Non-pigmented ciliary epithelial cell (primary cell): ENCODE measurements at regions not wholly inside any gene's neighbourhood (a gene's known extent, or its start where the extent isn't known, plus 50 kb on each side); places are given as distances from the start of the nearest gene placed in this dataset.

Experiments used
- DNase-seq: peaks from one replicate; pipeline ENCODE4 v3.0.0-alpha.2; 2010; ENCODE audit warnings: low read depth

- DNase-seq: no peak
Measured at GRCh38 chr12:67427336-67427735, 158.2 kb downstream of the CAND1 start.

GRCh38 chr12:67428431-67428830 lies 159.3 kb downstream of the CAND1 start:
- DNase-seq: no peak

DNA sequence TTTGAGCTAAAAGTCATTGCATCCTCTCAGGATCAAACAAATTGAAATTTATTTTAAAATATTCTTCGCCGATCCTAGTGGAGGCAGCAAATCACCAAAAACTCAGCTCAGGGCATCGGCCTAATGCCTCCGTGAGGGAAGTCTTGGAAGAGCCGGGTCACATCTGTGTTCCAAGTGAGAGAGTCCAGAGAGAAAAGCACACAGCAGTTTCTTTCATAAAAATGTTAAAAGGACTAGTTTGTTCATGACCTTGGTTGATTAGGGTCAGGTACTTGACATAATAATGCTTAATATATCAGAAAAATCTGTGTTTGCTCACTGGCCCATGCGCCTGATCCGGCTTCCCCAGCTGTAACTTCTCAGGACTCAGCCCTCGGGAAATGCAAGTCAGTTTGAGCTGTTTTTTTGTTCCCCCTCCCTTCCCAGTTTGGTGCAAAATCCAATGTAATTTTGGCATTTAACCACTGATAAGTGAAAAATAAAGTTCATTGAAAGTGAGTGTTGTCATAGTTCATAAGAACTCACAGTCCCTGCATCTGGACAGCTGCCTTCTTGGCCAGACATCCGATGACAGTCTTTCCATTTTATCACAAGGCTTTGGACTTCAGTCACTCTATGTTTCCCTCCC lies 161.7 kb downstream of the CAND1 start:
- DNase-seq: no peak

- no peak for DNase-seq
Measured at GRCh38 chr12:67431411-67432020, 162.4 kb downstream of the CAND1 start.

DNA sequence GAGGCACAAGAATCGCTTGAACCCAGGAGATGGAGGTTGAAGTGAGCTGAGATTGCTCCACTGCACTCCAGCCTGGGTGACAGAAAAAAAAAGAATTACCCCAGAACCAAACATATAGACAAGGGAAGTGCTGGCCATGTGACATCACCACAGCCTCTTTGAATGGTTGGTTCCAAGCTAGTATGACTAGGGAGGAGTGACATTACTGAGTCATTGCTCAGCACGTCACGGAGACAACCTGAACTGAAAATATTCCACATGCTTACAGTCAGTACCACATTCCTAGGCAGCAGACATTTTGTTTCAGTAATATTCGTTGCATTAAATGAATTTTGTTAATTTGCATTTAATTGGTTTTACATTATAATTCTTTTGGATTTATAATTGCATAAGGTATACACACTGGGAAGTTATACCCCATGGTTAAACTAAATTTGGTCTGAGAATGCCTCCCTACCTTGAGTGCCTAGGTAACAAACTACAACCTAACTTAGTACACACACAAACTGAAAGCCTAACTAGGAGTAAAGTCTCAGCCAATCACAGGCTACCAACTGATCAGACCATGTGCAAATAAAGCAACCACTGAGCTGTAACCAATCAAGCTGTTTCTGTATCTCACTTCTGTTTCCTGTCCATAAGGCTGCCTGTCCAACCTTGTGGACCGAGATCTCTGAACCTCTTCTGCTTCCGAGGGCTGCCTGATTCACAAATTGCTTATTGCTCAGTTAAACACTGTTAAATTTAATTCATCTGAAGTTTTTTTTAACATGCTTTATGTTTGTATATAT lies 164.4 kb downstream of the CAND1 start:
- DNase-seq: no peak

- DNase-seq: peak; percentile 98
Measured at GRCh38 chr12:67434671-67435370, 165.7 kb downstream of the CAND1 start.

GRCh38 chr12:67436230-67436629 lies 167.1 kb downstream of the CAND1 start:
- DNase-seq: no peak

DNA sequence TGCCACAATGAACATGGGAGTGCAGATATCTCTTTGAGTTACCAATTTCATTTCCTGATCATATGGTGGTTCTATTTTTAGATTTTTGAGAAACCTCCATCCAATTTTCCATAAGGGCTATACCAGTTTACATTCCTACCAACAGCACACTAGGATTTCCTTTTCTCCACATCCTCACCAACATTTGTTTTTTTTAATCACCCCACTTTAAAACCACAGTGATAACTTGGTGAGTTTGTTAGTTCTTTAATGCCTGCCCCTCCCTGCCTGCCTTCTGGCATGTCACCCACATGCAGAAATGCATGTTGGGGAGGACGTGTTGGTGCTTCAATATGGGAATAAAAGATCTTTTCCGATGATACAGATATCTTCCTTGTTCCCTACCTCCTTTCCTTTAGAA lies 167.9 kb downstream of the CAND1 start:
- no peak for DNase-seq

- no peak for DNase-seq
Measured at GRCh38 chr12:67439611-67440010, 170.5 kb downstream of the CAND1 start.

- DNase-seq: no peak
Measured at GRCh38 chr12:67441736-67442346, 172.7 kb downstream of the CAND1 start.

GRCh38 chr12:67442347-67442841 lies 173.2 kb downstream of the CAND1 start:
- no peak for DNase-seq

DNA sequence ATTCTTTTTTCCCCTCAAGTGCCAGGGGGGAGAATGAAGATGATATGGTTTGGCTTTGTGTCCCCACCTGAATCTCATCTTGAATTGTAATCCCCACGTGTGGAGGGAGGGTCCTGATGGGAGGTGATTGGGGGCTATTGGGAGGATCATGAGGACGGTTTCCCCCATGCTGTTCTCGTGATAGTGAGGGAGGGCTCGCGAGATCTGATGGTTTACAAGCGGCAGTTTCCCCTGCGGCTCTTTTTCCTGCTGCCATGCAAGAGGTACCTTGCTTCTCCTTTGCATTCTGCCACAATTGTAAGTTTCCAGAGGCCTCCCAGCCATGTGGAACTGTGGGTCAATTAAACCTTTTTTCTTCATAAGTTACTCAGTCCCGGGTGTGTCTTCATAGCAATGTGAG lies 173.7 kb downstream of the CAND1 start:
- no peak for DNase-seq

- DNase-seq: no peak
Measured at GRCh38 chr12:67444542-67444941, 175.4 kb downstream of the CAND1 start.

DNA sequence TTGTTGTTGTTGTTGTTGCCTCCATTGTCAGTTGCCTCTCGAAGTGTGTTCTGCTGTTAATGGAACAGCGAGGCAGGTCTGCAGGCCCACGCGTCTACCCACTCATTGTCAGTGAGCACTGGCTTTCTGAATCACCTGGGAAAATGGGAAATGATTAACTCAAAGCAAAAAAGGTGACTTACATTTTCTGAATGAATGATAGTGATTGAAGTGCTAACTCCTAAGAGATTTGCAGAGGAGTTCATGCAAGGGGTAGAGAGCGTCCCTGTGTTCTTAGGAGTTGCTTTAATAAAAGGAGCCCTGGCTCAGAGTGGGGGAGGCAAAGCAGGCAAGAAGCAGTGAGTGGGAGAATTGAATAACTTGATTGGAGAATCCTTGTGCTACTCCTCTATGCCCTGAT lies 177.6 kb downstream of the CAND1 start:
- no peak for DNase-seq

DNA sequence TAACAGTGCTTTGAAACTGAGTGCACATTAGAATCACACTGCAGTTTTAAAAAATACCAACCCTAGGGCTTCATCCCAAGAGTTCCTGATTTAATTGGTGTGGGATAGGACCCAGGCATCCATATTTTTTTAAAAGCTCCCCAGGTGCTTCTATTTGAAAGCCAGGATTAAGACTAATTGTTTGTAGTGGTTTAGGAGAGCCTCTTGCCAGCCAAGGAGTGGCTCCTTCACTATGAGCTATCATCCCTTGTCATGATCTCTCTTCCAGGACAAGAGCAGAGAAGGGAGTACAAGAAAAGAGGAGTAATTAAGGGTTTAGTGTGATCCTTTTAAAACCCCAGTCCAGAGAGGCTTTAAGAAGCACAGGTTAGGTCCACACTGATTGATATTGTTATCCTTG lies 178.0 kb downstream of the CAND1 start:
- no peak for DNase-seq

GRCh38 chr12:67449591-67450052 lies 180.5 kb downstream of the CAND1 start:
- DNase-seq: no peak

- no peak for DNase-seq
Measured at GRCh38 chr12:67450441-67450840, 181.3 kb downstream of the CAND1 start.

DNA sequence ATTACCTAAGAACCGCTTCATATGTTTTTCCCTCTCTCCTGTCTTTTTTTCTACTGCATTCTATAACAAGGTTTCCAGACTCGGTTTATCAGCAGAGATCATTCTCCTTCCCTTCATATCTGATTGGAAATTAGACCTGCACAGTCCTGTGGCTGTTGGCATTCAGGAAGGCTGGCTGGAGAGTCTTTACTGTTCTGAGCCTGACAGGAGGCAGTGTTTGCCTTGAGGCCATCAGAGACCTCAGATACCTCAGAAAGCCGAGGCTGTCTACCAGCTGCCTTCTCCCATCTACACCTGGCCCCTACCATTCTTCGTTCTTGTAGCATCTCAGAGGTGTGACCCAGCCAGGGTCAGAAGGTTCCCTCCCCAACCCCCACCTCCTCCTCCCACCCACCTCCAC lies 182.0 kb downstream of the CAND1 start:
- DNase-seq: no peak

DNA sequence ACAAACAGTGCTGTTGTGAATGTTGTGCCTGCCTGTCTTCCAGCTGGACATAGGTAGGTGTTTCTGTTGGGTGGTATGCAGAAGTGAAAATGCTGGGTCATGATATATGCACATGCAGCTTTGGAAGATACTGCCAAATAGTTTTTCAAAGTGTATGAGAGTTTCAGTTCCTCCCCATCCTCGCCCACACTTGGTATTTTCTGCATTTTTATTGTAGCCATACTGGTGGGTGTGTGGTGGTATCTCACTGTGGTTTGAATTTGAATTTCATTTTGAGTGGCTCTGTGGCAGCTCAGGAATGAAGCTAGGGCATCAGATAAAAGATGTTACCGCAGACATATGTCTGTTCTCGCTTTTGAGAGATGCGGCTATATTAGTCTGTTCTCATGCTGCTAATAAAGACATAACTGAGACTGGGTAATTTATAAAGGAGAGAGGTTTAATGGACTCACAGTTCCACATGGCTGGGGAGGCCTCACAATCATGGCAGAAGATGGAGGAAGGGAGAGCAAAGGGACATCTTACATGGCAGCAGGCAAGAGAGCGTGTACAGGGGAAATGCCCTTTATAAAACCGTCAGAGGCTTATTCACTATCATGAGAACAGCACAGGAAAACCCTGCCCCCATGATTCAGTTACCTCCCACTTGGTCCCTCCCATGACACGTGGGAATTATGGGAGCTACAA lies 183.1 kb downstream of the CAND1 start:
- DNase-seq: no peak

DNA sequence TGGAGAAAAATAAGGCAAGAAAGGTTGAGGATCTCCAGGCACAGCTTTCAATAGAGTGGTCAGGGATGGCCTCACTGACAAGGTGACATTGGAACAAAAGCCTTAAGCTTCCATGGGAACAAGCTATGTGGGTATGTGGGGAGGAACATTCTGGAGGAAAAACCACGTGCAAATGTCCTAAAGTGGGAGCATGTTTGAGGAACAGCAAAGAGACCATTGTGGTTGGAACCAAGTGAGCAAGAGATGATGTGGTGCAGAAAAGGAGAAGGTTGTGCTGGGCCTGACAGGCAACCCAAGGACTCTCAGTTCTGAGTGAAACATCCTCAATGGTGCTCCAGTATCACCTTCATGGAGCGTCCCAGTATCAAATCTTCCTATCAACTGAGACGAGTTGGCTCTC lies 184.0 kb downstream of the CAND1 start:
- DNase-seq: no peak

- DNase-seq: no peak
Measured at GRCh38 chr12:67455236-67455635, 186.1 kb downstream of the CAND1 start.
